K562 (cell line): ENCODE measurements at regions not wholly inside any gene's neighbourhood (a gene's known extent, or its start where the extent isn't known, plus 50 kb on each side); places are given as distances from the start of the nearest gene placed in this dataset.

ENCODE experiments used
- ARID1B ChIP-seq: fragments of 450-650 bp; IDR thresholded peaks from 2 replicates; pipeline ENCODE4 v1.6.1; 2016; ENCODE audit warnings: antibody characterized with exemption, mild to moderate bottlenecking, inconsistent platforms
- CHCHD3 ChIP-seq: fragments of 250-450 bp; sonication (Bioruptor Pico); IDR thresholded peaks from 2 replicates; pipeline ENCODE4 v2.1.2; 2022; ENCODE audit warnings: mild to moderate bottlenecking
- CTCFL ChIP-seq: IDR thresholded peaks from 2 replicates; pipeline ENCODE4 v1.6.1; 2011; ENCODE audit warnings: borderline replicate concordance, low read depth, mild to moderate bottlenecking, moderate library complexity, low read length; ENCODE audit not compliant: insufficient read depth, poor library complexity, severe bottlenecking
- FOSL1 ChIP-seq: fragments of 200-800 bp; sonication (Bioruptor generic); conservative IDR thresholded peaks from 2 replicates; pipeline ENCODE4 v1.6.1; 2016; ENCODE audit warnings: missing genetic modification characterization, missing compliant biosample characterization
- GATA2 ChIP-seq: sonication (generic); formaldehyde crosslinking; IDR thresholded peaks from 2 replicates; pipeline ENCODE4 v1.4.0; 2020; ENCODE audit warnings: mild to moderate bottlenecking, missing genetic modification reagents
- JUND ChIP-seq, 2 experiments: IDR thresholded peaks; 2 replicates in 1 of 2; 3 replicates in 1 of 2; pipeline ENCODE4 v1.6.1; 2011; ENCODE audit warnings: borderline replicate concordance in 2 of 2, low read depth in 2 of 2, low read length in 2 of 2, improper control_type of control experiment in 1 of 2, missing biosample characterization in 1 of 2, missing genetic modification characterization in 1 of 2, missing genetic modification reagents in 1 of 2
- PURB ChIP-seq: sonication (generic); formaldehyde crosslinking; IDR thresholded peaks from 2 replicates; pipeline ENCODE4 v1.9.0; 2021; ENCODE audit warnings: low read depth, mild to moderate bottlenecking, missing genetic modification reagents
- SP1 ChIP-seq: sonication (generic); formaldehyde crosslinking; IDR thresholded peaks from 2 replicates; pipeline ENCODE4 v1.8.1; 2022; ENCODE audit warnings: mild to moderate bottlenecking, missing genetic modification reagents
- TRIM24 ChIP-seq, 2 experiments: fragments of 450-650 bp; IDR thresholded peaks; 2 replicates each; pipeline ENCODE4 v1.6.1; 2016
- ZNF318 ChIP-seq, 2 experiments: fragments of 450-650 bp; IDR thresholded peaks; 2 replicates each; pipeline ENCODE4 v1.6.1; 2016; ENCODE audit warnings: mild to moderate bottlenecking in 2 of 2, borderline replicate concordance in 1 of 2, low read depth in 1 of 2, moderate library complexity in 1 of 2
- ZNF449 ChIP-seq: fragments of 250-450 bp; sonication (Bioruptor Pico); IDR thresholded peaks from 2 replicates; pipeline ENCODE4 v1.8.0; 2022; ENCODE audit warnings: moderate library complexity, mild to moderate bottlenecking, inconsistent platforms
- ZNF589 ChIP-seq: fragments of 200-800 bp; sonication (Bioruptor generic); IDR thresholded peaks from 2 replicates; pipeline ENCODE4 v1.6.1; 2016; ENCODE audit warnings: low read depth, missing genetic modification characterization, missing compliant biosample characterization

- TF ChIP-seq CTCFL (no peak), CHCHD3 (CRISPR knock-in tag) (no peak), TRIM24 (IDR thresholded peaks at IDR 0.05) (no peak), GATA2 (CRISPR knock-in tag) (no peak), ZNF589 (no peak), ZNF449 (no peak), FOSL1 (tag) (no peak), SP1 (CRISPR knock-in tag) (no peak), ARID1B (peak; percentile 32; the same call in 1 of the 2 replicates), ZNF318 (IDR thresholded peaks at IDR 0.05; ENCODE audit: borderline replicate concordance in 1 of 2, low read depth in 1 of 2) (no peak), JUND (IDR thresholded peaks at IDR 0.05; ENCODE audit: borderline replicate concordance, low read depth, low read length) (no peak), JUND (tag; IDR thresholded peaks at IDR 0.05; ENCODE audit: borderline replicate concordance, low read depth, low read length) (peak; percentile 58; the same call in 1 of the 3 replicates), PURB (CRISPR knock-in tag) (no peak)
Observed at GRCh38 chr2:187640926-187641510, 86.8 kb upstream of the TFPI start (continued).
